IMR-90 (cell line): ENCODE measurements at regions not wholly inside any gene's neighbourhood (a gene's known extent, or its start where the extent isn't known, plus 50 kb on each side); places are given as distances from the start of the nearest gene placed in this dataset.
"Not testable (repeated sequence)": the region's sequence is repeated elsewhere in the genome, so short reads cannot be mapped to it uniquely, and the experiment has no call there.

Experiments
- ATAC-seq: fragments of 200-7000 bp; cut with Tn5 transposase; 2 replicates; pipeline ENCODE4 v1.9.1; 2020; ENCODE audit warnings: low read depth, mild to moderate bottlenecking, moderate library complexity
- BruUV-seq: library from RNA; stranded (reverse); fragments of 400-500 nt; replicated peaks from 2 replicates; lab custom pipeline; 2021; lab: Mats Ljungman, UMichigan
- CTCF ChIA-PET: fragments of 300-600 bp; formaldehyde crosslinking; extraction: SDS; loops from one replicate; lab custom pipeline; 2021; ENCODE audit warnings: antibody characterized with exemption; lab: Yijun Ruan, JAX
- POLR2A ChIA-PET: fragments of 300-600 bp; sonication (Branson Sonifier 250); formaldehyde crosslinking; loops from one replicate; lab custom pipeline; 2022; ENCODE audit warnings: antibody characterized with exemption; ENCODE audit not compliant: unreplicated experiment; lab: Charles Lee
- DNase-seq: peaks from one replicate; pipeline ENCODE4 v3.0.0; 2013
- H2AFZ ChIP-seq: replicated peaks from 2 replicates; pipeline ENCODE3; 2013; ENCODE audit warnings: low read length, mild to moderate bottlenecking; ENCODE audit not compliant: poor library complexity
- H2AK5ac ChIP-seq: 2 replicates; pipeline ENCODE4 v1.6.1; 2013; ENCODE audit warnings: low read depth, low read length, inconsistent platforms
- H2AK9ac ChIP-seq: replicated peaks from 2 replicates; pipeline ENCODE3; 2013; ENCODE audit warnings: mild to moderate bottlenecking, low read depth, low read length, moderate library complexity; ENCODE audit not compliant: poor library complexity
- H2BK120ac ChIP-seq: 2 replicates; pipeline ENCODE4 v1.6.1; 2013; ENCODE audit warnings: low read depth, low read length, inconsistent platforms
- H2BK15ac ChIP-seq: 3 replicates; pipeline ENCODE4 v1.6.1; 2013; ENCODE audit warnings: low read depth, low read length, inconsistent platforms
- H2BK20ac ChIP-seq: 2 replicates; pipeline ENCODE4 v1.6.1; 2013; ENCODE audit warnings: low read depth, mild to moderate bottlenecking, inconsistent platforms, low read length, moderate library complexity
- H2BK5ac ChIP-seq: 2 replicates; pipeline ENCODE4 v1.6.1; 2013; ENCODE audit warnings: mild to moderate bottlenecking, low read depth, low read length, inconsistent platforms; ENCODE audit not compliant: poor library complexity, severe bottlenecking
- H3K14ac ChIP-seq: replicated peaks from 2 replicates; pipeline ENCODE4 v1.6.1; 2013; ENCODE audit warnings: low read depth, low read length, inconsistent platforms
- H3K18ac ChIP-seq: 2 replicates; pipeline ENCODE4 v1.6.1; 2013; ENCODE audit warnings: low read depth, low read length, control low read depth
- H3K23ac ChIP-seq: 2 replicates; pipeline ENCODE4 v1.6.1; 2013; ENCODE audit warnings: low read depth, low read length, inconsistent platforms
- H3K27ac ChIP-seq: 2 replicates; pipeline ENCODE4 v1.5.1; 2013; ENCODE audit warnings: mild to moderate bottlenecking, control low read depth, low read length; ENCODE audit not compliant: insufficient read depth
- H3K27me3 ChIP-seq: 2 replicates; pipeline ENCODE4 v1.6.1; 2013; ENCODE audit warnings: low read length; ENCODE audit not compliant: control insufficient read depth, insufficient read depth
- H3K36me3 ChIP-seq: 2 replicates; pipeline ENCODE4 v1.6.1; 2013; ENCODE audit warnings: low read length, mixed read lengths; ENCODE audit not compliant: control insufficient read depth, insufficient read depth
- H3K4ac ChIP-seq: 2 replicates; pipeline ENCODE4 v1.6.1; 2013; ENCODE audit warnings: low read depth, low read length, inconsistent platforms
- H3K4me1 ChIP-seq: 2 replicates; pipeline ENCODE4 v1.6.1; 2013; ENCODE audit warnings: low read length, mixed read lengths; ENCODE audit not compliant: control insufficient read depth, insufficient read depth
- H3K4me2 ChIP-seq: 2 replicates; pipeline ENCODE4 v1.6.1; 2013; ENCODE audit warnings: low read depth, mild to moderate bottlenecking, control low read depth, low read length, moderate library complexity
- H3K4me3 ChIP-seq: 2 replicates; pipeline ENCODE4 v1.5.1; 2013; ENCODE audit warnings: low read depth, mild to moderate bottlenecking, control low read depth, low read length, moderate library complexity; ENCODE audit not compliant: insufficient read depth
- H3K56ac ChIP-seq: 2 replicates; pipeline ENCODE4 v1.6.1; 2013; ENCODE audit warnings: low read length, inconsistent platforms; ENCODE audit not compliant: insufficient read depth; ENCODE audit errors: extremely low read depth
- H3K79me1 ChIP-seq, 2 experiments: 2 replicates each; pipeline ENCODE4 v1.6.1; 2013; ENCODE audit warnings: low read length in 2 of 2, inconsistent platforms in 1 of 2, low read depth in 1 of 2
- H3K9ac ChIP-seq: 2 replicates; pipeline ENCODE4 v1.6.1; 2013; ENCODE audit warnings: low read depth, low read length, control low read depth
- H3K9me1 ChIP-seq: 2 replicates; pipeline ENCODE4 v1.6.1; 2013; ENCODE audit warnings: low read length, inconsistent platforms; ENCODE audit not compliant: insufficient read depth
- H3K9me3 ChIP-seq: 2 replicates; pipeline ENCODE4 v1.6.1; 2013; ENCODE audit warnings: low read length; ENCODE audit not compliant: control insufficient read depth, insufficient read depth
- H4K20me1 ChIP-seq: 2 replicates; pipeline ENCODE4 v1.6.1; 2013; ENCODE audit warnings: low read length, inconsistent platforms; ENCODE audit not compliant: insufficient read depth
- H4K5ac ChIP-seq: 2 replicates; pipeline ENCODE4 v1.6.1; 2013; ENCODE audit warnings: mild to moderate bottlenecking, low read depth, low read length, control low read depth
- H4K8ac ChIP-seq, 2 experiments: 2 replicates each; pipeline ENCODE4 v1.6.1; 2013; ENCODE audit warnings: low read depth in 2 of 2, low read length in 2 of 2, control low read depth in 1 of 2, inconsistent platforms in 1 of 2
- H4K91ac ChIP-seq: 2 replicates; pipeline ENCODE4 v1.6.1; 2013; ENCODE audit warnings: low read depth, low read length, inconsistent platforms; ENCODE audit not compliant: insufficient read depth
- WGBS, 2 experiments: methylation state at CpG; one replicate each; pipeline versions ENCODE4 v1.1.5 to v1.1.7; 2013; ENCODE audit warnings: missing lambda C conversion rate in 2 of 2; ENCODE audit not compliant: insufficient read length in 1 of 2; ENCODE audit errors: extremely low coverage in 2 of 2; 5-methylcytosine and 5-hydroxymethylcytosine counted together
- dilution Hi-C: fragments of 300-500 bp; cut with HindIII; formaldehyde crosslinking; loops from one replicate; pipeline ENCODE4 v1.14.3; 2018; ENCODE audit warnings: low sequenced_read_pairs; ENCODE audit not compliant: unreplicated experiment
- in situ Hi-C: fragments of 300-500 bp; cut with MboI; formaldehyde crosslinking; loops from 3 replicates; pipeline ENCODE4 v1.14.3; 2019; ENCODE audit warnings: low sequenced_read_pairs, inconsistent platforms, mixed read lengths
- intact Hi-C: fragments of 100-400 bp; cut with micrococcal nuclease; formaldehyde crosslinking; loops from 2 replicates; pipeline ENCODE4 v1.10.0; 2022

- dilution Hi-C loops, H3K4me3 ChIP-seq, H3K4me2 ChIP-seq, in situ Hi-C loops, intact Hi-C loops, H2BK15ac ChIP-seq, H3K23ac ChIP-seq, H3K9me3 ChIP-seq, H2AK5ac ChIP-seq, H4K91ac ChIP-seq, H3K18ac ChIP-seq, H2AFZ ChIP-seq, H2BK20ac ChIP-seq, H4K20me1 ChIP-seq, H3K56ac ChIP-seq, DNase-seq, H3K9me1 ChIP-seq, H3K4ac ChIP-seq, H2AK9ac ChIP-seq, H3K14ac ChIP-seq, H3K9ac ChIP-seq, H2BK120ac ChIP-seq, H3K4me1 ChIP-seq, H4K8ac ChIP-seq, H3K36me3 ChIP-seq, ATAC-seq, H3K27ac ChIP-seq, BruUV-seq, H2BK5ac ChIP-seq, POLR2A ChIA-PET, H4K5ac ChIP-seq, H3K79me1 ChIP-seq: not testable (repeated sequence)
- CTCF ChIA-PET = interaction anchor here (1.6 kb wide), 1 partner anchor 16 kb away, joined by 3 read pairs; no protein-coding TSS in a partner anchor
- no CpG with 5 or more reads among the region's 4 CpGs for WGBS, 2 experiments
- peaks cover 11% of the 10 kb centered on the region for H3K27me3 ChIP-seq
Measured at GRCh38 chr5:154536439-154536838, 58.4 kb upstream of the HAND1 start.
